Nucleus accumbens (tissue), 56 donors: ENCODE measurements at regions not wholly inside any gene's neighbourhood (a gene's known extent, or its start where the extent isn't known, plus 50 kb on each side); places are given as distances from the start of the nearest gene placed in this dataset.
"Not testable (repeated sequence)": the region's sequence is repeated elsewhere in the genome, so short reads cannot be mapped to it uniquely, and the experiment has no call there.

ENCODE experiments used
- DNase-seq, 56 donors: peaks; one replicate each; lab custom pipeline; 2025; lab: John Stamatoyannopoulos, UW

DNA sequence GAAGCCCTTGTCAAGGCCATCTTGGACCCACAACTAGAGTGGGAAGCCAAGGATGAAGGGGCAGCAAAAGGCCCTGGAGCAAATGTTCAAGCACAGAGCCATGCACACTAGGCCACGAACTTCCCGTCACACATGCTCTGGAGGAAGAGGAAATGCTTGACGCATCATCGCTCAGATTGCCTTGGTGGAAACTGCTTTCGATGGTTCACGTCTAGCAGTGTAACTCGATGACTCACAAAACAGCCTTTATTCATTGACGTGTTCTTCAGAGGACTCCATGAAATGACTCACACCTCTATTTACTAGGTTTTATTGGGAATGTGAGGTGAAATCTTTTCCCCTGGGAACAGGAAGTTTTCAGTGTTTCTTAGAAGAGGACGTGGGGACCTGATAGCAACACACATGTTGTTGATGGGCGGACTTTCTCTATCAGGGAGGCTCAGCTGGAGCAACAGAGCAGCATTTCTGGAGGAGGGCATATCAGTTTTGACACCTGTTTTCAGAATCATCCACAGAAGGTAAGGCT is 79.8 kb upstream of the FLT1 start:
- peak in 1 of 56 donors; percentile 9 for DNase-seq

GRCh38 chr13:28573595-28574373 is 78.9 kb upstream of the FLT1 start:
- DNase-seq = no peak

DNA sequence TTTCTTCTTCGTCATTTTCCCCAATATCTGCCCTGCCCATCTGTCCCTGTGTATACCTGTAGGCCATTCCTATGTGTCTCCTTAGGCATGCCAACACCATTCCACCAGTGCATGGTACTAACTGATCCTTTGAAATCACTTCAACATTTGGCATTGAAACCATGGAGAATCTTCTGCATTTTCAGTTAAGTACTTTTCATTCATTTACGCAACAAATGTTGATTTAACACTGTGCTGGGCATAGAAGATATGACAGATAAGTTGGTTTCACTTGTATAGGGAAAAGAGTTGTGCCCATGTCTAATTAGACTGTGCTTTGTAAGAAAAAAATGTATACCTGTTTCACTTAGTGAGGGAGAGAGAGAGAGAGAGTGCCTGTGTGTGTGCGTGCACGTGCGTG is 77.9 kb upstream of the FLT1 start:
- no peak for DNase-seq

- not testable (repeated sequence) for DNase-seq
These were observed 75.4 kb upstream of the FLT1 start for GRCh38 chr13:28570356-28570755.

DNA sequence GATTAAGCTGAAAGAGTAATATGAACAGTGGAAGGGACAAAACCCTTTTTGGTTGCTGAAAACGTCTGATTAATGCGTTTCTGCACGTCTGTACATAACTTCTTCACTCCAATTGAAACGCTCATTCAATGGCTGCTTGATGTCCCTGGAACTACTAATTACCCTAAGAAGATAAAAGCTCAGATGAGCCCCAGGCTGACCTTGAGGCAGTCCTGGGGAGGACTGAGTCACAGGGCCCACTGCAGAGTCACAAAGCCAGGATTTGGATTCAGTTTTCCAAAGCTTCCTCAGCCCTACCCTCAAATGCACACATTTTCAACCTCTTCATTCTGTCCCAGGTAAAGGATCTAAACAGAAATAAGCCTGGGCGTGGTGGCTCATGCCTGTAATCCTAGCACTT is 75.0 kb upstream of the FLT1 start:
- no peak for DNase-seq

DNA sequence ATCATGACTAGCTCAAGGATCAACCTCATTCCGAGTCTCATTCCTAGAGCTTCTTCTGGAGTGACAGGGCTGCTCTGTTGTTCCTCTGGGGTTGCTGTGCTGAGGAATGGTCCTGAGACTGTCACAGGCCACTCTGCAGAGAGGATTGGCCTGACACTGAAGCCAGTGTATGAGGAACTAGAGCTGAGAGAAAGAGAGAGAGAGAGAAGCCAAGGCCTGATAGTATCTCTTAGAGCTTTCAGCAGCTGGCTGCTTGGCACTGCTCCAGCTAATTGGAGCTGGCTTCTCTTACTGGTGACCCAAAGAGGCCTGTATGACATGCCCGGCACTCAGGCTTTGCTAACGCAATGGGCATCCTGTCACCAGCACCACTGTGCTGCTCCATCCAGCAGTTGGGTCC is 73.4 kb upstream of the FLT1 start:
- DNase-seq = peak in 38 of 56 donors; percentile 1 to 70 (median 18)

DNA sequence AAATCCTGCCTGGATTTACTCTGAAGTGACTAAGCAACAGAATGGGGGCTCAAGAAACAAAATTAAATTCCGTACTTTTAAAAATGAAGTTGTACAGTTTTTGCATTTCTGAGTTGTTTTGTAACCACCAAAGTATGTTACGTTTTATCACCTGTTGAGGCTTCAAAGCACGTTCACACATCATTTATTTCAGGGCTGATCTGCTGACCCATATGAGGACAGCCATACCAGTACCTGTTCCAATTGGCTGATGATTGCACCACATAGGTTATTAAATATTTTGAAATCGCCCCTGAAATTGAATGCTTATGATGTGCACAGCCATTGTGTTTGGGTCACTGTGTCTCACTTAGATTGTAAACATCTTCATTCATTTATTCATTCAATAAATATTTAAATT is 72.0 kb upstream of the FLT1 start:
- DNase-seq = no peak

DNA sequence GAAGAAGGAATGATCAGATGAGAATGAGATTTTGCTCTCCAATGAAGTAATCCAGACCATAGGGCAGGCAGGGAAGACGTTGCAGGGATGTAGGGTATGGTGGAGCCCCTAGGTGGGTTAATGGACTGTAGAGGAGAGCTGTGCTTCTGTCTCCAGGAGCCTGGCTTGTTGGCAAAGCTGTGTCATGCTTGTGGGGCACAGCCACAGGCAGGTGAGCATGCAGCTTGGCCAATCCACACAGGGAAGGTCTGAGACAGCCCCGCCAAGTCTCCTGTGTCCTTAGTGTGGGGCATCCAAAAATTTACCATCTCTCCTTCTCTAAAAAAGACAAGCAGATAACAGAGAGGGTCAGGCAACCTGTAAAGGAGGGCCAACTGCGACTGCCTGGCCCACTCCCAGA is 71.4 kb upstream of the FLT1 start:
- no peak for DNase-seq

DNA sequence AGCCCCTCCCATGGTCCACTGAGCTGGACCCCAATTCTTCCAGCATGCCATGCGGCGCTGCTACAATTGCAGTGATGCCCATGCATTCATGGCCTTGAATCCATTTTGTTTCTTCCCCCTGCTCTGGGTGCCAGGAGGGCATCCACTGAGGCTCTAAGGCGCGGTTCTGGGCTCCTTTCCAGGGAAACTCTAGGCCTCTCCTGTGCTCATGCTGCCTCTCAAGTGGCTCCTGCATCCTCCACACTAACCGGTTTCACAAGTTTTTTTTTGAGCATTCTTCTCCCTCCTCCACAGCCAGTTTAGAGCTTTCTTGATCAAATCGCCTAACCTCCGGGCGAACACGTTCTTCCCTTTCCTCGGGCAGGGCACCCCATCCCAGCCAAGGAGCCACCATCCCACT is 69.1 kb upstream of the FLT1 start:
- DNase-seq = no peak

DNA sequence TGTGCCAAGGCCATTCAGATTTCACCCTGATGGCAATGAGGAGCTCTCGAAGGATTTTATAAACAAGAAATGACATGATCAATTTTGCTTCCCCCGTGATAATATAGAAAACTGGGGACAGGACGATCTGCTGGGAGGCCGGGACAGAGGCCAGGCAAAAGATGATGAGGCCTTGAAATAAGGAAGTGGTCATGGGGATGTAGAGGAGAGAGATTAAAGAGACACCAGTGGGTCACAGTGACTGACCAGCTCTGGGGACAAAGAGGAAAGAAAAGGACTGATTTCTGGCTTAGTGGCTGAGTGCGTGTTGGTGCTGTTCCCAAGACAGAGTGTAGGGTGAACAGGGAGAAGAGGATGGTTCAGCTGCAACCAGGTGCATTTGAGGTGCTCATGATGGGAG is 68.7 kb upstream of the FLT1 start:
- no peak for DNase-seq

DNA sequence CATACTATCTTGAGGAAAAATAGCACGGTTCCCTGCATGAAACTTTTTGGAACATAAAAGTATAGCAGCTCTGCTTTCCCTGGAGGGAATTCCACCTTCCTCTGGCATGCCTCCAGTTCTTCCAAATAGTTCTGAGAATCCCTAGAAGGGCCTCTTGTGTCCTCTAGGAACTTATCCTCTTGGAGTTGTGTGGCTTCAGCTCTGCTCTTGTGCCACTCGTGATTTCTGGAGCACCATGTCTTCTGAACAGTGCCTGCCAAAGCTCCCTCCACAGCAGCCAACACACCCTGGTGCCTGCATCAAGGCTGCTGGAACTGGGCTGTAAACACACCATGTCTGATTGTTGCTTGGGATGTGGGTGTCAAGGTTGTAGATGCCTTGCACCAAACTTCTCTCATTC is 65.7 kb upstream of the FLT1 start:
- no peak for DNase-seq

DNA sequence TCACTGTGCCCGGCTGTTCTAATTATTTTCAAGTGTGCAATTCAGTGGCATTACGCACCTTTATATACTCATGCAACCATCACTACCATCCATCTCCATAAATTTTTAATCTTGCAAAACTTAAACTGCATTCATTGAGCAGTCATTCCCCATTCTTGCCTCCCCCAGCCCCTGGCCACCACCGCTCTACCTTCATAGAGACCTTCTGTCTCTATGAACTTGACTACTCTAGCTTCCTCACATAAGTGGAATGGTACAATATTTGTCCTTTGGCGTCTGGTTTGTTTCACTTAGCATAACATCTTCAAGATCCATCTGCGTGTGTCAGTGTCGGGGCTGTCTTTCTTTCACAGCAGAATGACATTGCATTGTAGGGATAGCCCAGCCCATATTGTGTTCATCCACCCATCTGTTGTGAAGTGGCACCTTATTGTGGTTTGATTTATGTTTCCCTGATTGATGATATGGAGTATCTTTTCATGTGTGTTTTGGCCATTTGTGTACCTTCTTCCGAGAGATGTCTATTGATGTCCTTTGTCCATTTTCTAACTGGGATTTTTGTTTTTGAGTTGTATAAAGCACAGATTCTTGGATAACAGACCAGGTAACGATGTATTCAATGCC is 64.8 kb upstream of the FLT1 start:
- no peak for DNase-seq

- peak in 2 of 56 donors; percentile 4 to 17 for DNase-seq
These were observed 63.6 kb upstream of the FLT1 start for GRCh38 chr13:28558567-28558966.

- no peak for DNase-seq
These were observed 63.0 kb upstream of the FLT1 start for GRCh38 chr13:28557725-28558520.

DNA sequence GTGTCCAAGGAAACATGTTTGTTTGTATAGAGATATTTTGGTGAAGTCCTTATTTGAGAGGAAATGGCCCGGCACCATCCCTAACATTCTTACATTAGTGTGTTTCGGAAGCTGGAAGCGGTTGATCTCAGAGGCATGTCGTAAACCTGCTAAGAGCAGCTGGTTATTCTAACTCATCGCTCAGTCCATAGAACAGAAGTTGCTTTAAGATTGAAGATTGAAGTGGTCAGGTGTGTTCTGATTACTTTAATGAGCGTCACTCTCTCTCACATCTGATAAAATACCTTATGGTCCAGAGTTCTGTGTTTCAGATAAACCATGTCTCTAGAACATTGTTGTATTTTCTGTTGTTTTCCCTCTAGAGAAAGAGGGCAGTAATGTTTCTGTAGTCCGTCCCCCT is 60.2 kb upstream of the FLT1 start:
- no peak for DNase-seq

DNA sequence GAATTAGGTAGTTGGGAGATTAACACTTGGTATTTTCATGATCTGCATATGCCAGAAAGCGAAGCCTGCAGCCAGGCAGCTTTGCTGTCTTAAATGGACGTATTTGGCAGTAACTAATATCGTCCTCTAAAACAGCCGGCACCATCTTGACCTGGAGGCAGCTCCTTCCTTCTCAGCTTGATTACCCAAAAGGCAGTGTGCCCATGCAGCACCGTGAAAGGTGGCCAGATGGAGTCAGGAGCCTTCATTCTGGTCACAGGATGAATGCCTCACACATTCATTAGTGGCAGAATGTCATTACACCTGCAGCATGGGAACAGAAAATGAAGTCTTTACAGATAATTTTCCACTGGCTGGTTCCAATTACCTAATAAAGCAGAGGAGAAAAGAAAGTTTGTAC is 59.0 kb upstream of the FLT1 start:
- DNase-seq = no peak

GRCh38 chr13:28552288-28552687 is 57.4 kb upstream of the FLT1 start:
- no peak for DNase-seq

- DNase-seq = no peak
These were observed 56.6 kb upstream of the FLT1 start for GRCh38 chr13:28551498-28551895.

DNA sequence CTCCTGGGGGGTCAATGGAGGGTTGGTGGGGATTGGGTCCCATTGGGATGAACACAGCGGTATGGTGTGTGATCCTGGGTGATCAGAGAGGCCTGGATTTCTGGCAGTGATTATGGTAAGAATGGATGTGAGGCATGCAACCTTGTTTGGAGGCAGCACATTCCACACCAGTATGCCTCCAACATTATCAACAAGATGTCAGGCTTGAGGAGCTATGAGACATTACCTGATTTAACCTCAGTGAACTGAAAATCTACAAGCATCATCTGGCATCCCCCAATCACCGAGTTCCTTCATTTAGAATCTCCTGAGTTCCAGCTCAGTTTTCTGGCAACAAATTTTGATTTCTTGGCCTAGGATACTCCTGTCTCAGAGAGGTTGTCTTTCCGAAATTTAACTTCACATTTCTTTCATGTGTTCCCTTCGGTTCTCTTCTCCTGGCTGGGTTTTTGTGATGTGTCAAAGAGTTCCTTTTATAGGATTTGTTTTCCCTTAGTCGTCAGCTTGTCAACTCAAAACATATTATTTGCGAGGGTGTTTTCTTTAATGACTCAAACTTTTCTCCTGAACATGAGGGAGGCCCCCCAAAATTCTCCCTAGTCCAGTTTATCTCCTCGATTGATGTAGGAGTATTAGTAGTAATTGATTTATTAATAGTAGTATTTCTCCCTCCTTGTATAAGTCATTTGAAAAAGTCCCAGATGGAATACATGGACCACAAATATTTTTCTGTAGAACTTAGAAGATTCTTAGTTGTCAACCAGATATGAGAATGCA is 56.0 kb upstream of the FLT1 start:
- no peak for DNase-seq

GRCh38 chr13:28550091-28550490 is 55.2 kb upstream of the FLT1 start:
- DNase-seq = no peak

DNA sequence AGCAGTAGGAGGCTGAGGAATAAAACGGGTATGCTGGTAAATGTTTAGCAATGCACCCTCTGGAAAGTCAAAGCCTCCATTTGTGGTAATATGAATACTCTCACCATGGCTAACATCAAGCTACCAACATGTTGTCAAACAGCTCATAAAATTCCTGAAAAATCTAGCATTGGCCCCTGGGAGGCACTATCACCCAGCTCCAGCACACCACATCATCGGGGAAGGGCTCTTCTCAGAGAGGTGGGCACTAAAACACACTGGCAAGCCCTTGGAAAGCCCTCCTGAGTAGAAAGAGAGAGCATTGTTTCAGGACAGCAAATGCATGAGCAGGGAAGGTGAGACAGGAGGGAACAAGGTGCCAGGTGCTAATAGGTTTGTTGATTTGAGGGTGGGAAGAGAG is 53.9 kb upstream of the FLT1 start:
- no peak for DNase-seq
